Right lobe of liver (tissue), 6 donors: ENCODE measurements at regions not wholly inside any gene's neighbourhood (a gene's known extent, or its start where the extent isn't known, plus 50 kb on each side); places are given as distances from the start of the nearest gene placed in this dataset.

ENCODE experiments used
- ATAC-seq, 4 donors: fragments of 200-7000 bp; cut with Tn5 transposase; one replicate each; pipeline ENCODE4 v1.9.1; 2020; ENCODE audit warnings: mild to moderate bottlenecking in 4 of 4, moderate library complexity in 4 of 4
- DNase-seq, 3 donors: peaks; one replicate each; pipeline ENCODE4 v3.0.0-alpha.2; 2020
- H3K27ac ChIP-seq, 3 donors: fragments of 200-600 bp; one replicate each; pipeline ENCODE4 v1.8.0; 2022
- H3K27me3 ChIP-seq, 2 donors: fragments of 200-600 bp; one replicate each; pipeline ENCODE4 v1.8.0; 2022
- H3K36me3 ChIP-seq, 4 donors: fragments of 200-600 bp; sonication (generic) in 1 of 4; one replicate each; pipeline versions ENCODE4 v1.5.1 to v1.8.0; 2017 to 2022; ENCODE audit warnings: control low read depth in 1 of 4
- H3K4me1 ChIP-seq, 4 donors: fragments of 200-600 bp; sonication (generic) in 1 of 4; one replicate each; pipeline versions ENCODE4 v1.5.1 to v1.8.0; 2017 to 2022; ENCODE audit warnings: control low read depth in 1 of 4
- H3K4me3 ChIP-seq, 3 donors: fragments of 200-600 bp; one replicate each; pipeline ENCODE4 v1.8.0; 2022
- H3K9me3 ChIP-seq, 4 donors: fragments of 200-600 bp; sonication (generic) in 1 of 4; one replicate each; pipeline versions ENCODE4 v1.5.1 to v1.8.0; 2017 to 2022; ENCODE audit warnings: control low read depth in 1 of 4
- CTCF ChIP-seq, 4 donors: fragments of 200-600 bp in 3 of 4; fragments of 450-650 bp in 1 of 4; IDR thresholded peaks; one replicate each; pipeline versions ENCODE4 v1.5.1 to v1.8.0; 2016 to 2022; ENCODE audit warnings: antibody characterized with exemption in 4 of 4, mild to moderate bottlenecking in 2 of 4
- POLR2A ChIP-seq: fragments of 450-650 bp; IDR thresholded peaks from one replicate; pipeline ENCODE4 v1.6.1; 2017; ENCODE audit warnings: antibody characterized with exemption, mild to moderate bottlenecking
- WGBS: methylation state at CpG from one replicate; pipeline ENCODE4 v1.1.6; 2018; ENCODE audit warnings: low coverage, low lambda C conversion rate; ENCODE audit not compliant: insufficient coverage; ENCODE audit errors: missing lambda C conversion rate; 5-methylcytosine and 5-hydroxymethylcytosine counted together
- intact Hi-C, 2 donors: fragments of 100-400 bp; cut with DNase I; formaldehyde crosslinking; loops; one replicate each; pipeline versions ENCODE4 v1.11.2 to v1.14.1; 2022
- donor health status: DM: no; HTN: yes; CAD: no.
- donor health status: DM: no; HTN: no; CAD: no.
- donor health status: DM: no; HTN: no; CAD: no.
- donor health status: DM: no; HTN: yes; CAD: no.
- donor health status: DM: no; HTN: yes; CAD: no.

GRCh38 chr5:27502236-27502635 lies 463.9 kb upstream of the CDH9 start:
- Histone ChIP-seq H3K27me3 (no peaks in the 10 kb centered on the region), H3K9me3 (no peaks in the 10 kb centered on the region), H3K4me3 (no peak overlapping the region), H3K27ac (no peak overlapping the region), H3K36me3 (no peaks in the 10 kb centered on the region), H3K4me1 (no peaks in the 10 kb centered on the region)
- DNase-seq (no peak), ATAC-seq (no peak)
- intact Hi-C loops, result no loop called here
- no peak for TF ChIP-seq CTCF (IDR thresholded peaks at IDR 0.05)
- TF ChIP-seq POLR2A, result no peak
- 31% methylated on average over 3 of the region's 5 CpGs for WGBS

DNA sequence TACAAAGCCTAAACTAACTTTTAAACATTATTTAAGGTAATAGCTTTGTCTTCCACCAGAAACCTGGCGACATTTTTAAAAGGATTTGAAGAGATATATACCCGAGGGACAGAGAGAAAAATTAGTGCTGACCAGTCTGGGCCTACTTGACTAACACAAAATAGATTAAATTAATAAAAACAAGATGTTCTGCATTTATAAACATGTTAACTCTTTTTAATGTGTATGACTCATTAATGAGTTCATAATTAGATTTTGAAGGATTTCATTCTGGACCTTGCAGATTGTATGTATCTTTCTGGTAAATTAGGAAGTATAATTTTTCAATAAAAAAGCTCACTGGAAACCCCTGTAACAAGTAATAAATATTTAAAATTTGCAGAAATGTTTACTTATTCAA lies 459.1 kb upstream of the CDH9 start:
- Histone ChIP-seq H3K36me3 (no peaks in the 10 kb centered on the region), H3K9me3 (no peaks in the 10 kb centered on the region), H3K4me3 (no peak overlapping the region), H3K27me3 (no peaks in the 10 kb centered on the region), H3K27ac (no peak overlapping the region), H3K4me1 (no peaks in the 10 kb centered on the region)
- ATAC-seq (no peak), DNase-seq (no peak)
- WGBS, result 32% methylated on average over 2 of the region's 2 CpGs
- intact Hi-C loops, result no loop called here
- TF ChIP-seq POLR2A, result no peak
- TF ChIP-seq CTCF (IDR thresholded peaks at IDR 0.05), result no peak

DNA sequence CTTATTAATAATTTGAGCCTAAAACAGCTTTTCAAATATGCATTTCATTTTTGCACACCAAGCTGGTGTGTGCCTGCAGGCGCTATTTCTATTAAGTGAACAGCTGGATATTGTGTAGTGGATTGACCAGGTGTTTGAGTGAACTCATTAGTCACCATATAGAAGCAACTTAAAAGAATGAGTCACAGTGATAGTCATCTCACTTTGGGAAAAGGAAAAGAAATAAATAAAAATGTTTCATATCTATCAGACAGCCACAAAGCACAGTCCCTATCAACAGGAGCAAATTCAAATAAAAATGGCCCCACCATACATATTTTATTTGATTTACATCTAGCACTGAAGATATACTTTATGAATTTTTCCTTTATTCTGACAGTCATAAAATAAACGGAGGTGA lies 456.5 kb upstream of the CDH9 start:
- no peaks in the 10 kb centered on the region for H3K27me3 ChIP-seq
- ATAC-seq, result no peak
- WGBS, result 48% methylated on average over 2 of the region's 2 CpGs
- no peaks in the 10 kb centered on the region for H3K36me3 ChIP-seq
- DNase-seq, result no peak
- intact Hi-C loops, result no loop called here
- H3K4me1 ChIP-seq, result no peaks in the 10 kb centered on the region
- TF ChIP-seq CTCF (IDR thresholded peaks at IDR 0.05) (no peak), POLR2A (no peak)
- H3K4me3 ChIP-seq, result no peak overlapping the region
- no peaks in the 10 kb centered on the region for H3K9me3 ChIP-seq
- no peak overlapping the region for H3K27ac ChIP-seq

GRCh38 chr5:27491746-27492439 lies 453.5 kb upstream of the CDH9 start:
- H3K27me3 ChIP-seq, result no peaks in the 10 kb centered on the region

More at GRCh38 chr5:27491746-27492439, 453.5 kb upstream of the CDH9 start:
- Histone ChIP-seq H3K27ac (no peak overlapping the region), H3K4me1 (no peaks in the 10 kb centered on the region), H3K4me3 (no peak overlapping the region), H3K9me3 (no peaks in the 10 kb centered on the region), H3K36me3 (no peaks in the 10 kb centered on the region)
- intact Hi-C loops, result no loop called here
- WGBS, result 85% methylated on average over 3 of the region's 3 CpGs
- no peak for TF ChIP-seq POLR2A
- TF ChIP-seq CTCF (IDR thresholded peaks at IDR 0.05), result no peak
- no peak for ATAC-seq
- DNase-seq, result no peak
